PC-9 (cell line): ENCODE measurements at regions not wholly inside any gene's neighbourhood (a gene's known extent, or its start where the extent isn't known, plus 50 kb on each side); places are given as distances from the start of the nearest gene placed in this dataset.

Source experiments
- CTCF ChIP-seq: fragments of 200-600 bp; sonication (generic); conservative IDR thresholded peaks from 2 replicates; pipeline ENCODE4 v1.6.1; 2017; ENCODE audit warnings: mixed run types, antibody characterized with exemption, mild to moderate bottlenecking, moderate library complexity
- EZH2 ChIP-seq: fragments of 200-600 bp; sonication (generic); IDR thresholded peaks from 2 replicates; pipeline ENCODE4 v1.8.0; 2017; ENCODE audit warnings: antibody characterized with exemption, low read depth

- TF ChIP-seq CTCF (no peak), EZH2 (no peak)
Measured at GRCh38 chr4:182090186-182090585, 153.0 kb upstream of the TENM3 start.
